Breast epithelium (tissue), 4 donors: ENCODE measurements at regions not wholly inside any gene's neighbourhood (a gene's known extent, or its start where the extent isn't known, plus 50 kb on each side); places are given as distances from the start of the nearest gene placed in this dataset.

Experiments used
- DNase-seq, 2 donors: peaks; one replicate each; pipeline ENCODE4 v3.0.0-alpha.2; 2019; ENCODE audit warnings: low spot score in 2 of 2
- H3K27ac ChIP-seq, 2 donors: fragments of 200-600 bp; sonication (generic) in 1 of 2; one replicate each; pipeline ENCODE4 v1.5.1; 2016 to 2019; ENCODE audit warnings: mild to moderate bottlenecking in 1 of 2
- H3K27me3 ChIP-seq, 2 donors: fragments of 200-600 bp; sonication (generic) in 1 of 2; one replicate each; pipeline versions ENCODE4 v1.5.1 to v1.6.0; 2017 to 2019; ENCODE audit warnings: control low read depth in 1 of 2, mild to moderate bottlenecking in 1 of 2
- H3K36me3 ChIP-seq: fragments of 200-600 bp; one replicate; pipeline ENCODE4 v1.5.1; 2019
- H3K4me1 ChIP-seq, 2 donors: fragments of 200-600 bp; sonication (generic); one replicate each; pipeline ENCODE4 v1.5.1; 2016 to 2019; ENCODE audit warnings: control low read depth in 1 of 2
- H3K4me3 ChIP-seq, 3 donors: fragments of 200-600 bp; sonication (generic); 1 replicate in 2 of 3; 2 replicates in 1 of 3; pipeline ENCODE4 v1.5.1; 2016 to 2019; ENCODE audit warnings: mild to moderate bottlenecking in 3 of 3, moderate library complexity in 2 of 3
- H3K9me3 ChIP-seq, 2 donors: fragments of 200-600 bp; sonication (generic) in 1 of 2; one replicate each; pipeline ENCODE4 v1.5.1; 2016 to 2019; ENCODE audit warnings: control low read depth in 1 of 2
- CTCF ChIP-seq, 3 donors: fragments of 450-650 bp; IDR thresholded peaks; one replicate each; pipeline ENCODE4 v1.5.1; 2016 to 2017; ENCODE audit warnings: antibody characterized with exemption in 3 of 3, mild to moderate bottlenecking in 3 of 3, moderate library complexity in 3 of 3
- POLR2A ChIP-seq: fragments of 450-650 bp; IDR thresholded peaks from one replicate; pipeline ENCODE4 v1.6.1; 2016; ENCODE audit warnings: antibody characterized with exemption, mild to moderate bottlenecking, moderate library complexity
- POLR2AphosphoS5 ChIP-seq, 3 donors: sonication (generic); formaldehyde crosslinking; IDR thresholded peaks; one replicate each; pipeline ENCODE4 v1.6.1; 2017; ENCODE audit warnings: antibody characterized with exemption in 3 of 3
- intact Hi-C: fragments of 100-400 bp; cut with DNase I; formaldehyde crosslinking; loops from one replicate; pipeline ENCODE4 v1.15.1; 2023; ENCODE audit warnings: low total_unique reads

- no peaks in the 10 kb centered on the region for H3K27me3 ChIP-seq
- intact Hi-C loops: loop anchor here (10.0 kb wide), 1 partner anchor 145 kb away; no protein-coding TSS in a partner anchor
- no peaks in the 10 kb centered on the region for H3K36me3 ChIP-seq
- no peaks in the 10 kb centered on the region for H3K9me3 ChIP-seq
- H3K27ac ChIP-seq: no peak overlapping the region
- TF ChIP-seq POLR2A: no peak
- TF ChIP-seq POLR2AphosphoS5 (IDR thresholded peaks at IDR 0.05): no peak
- TF ChIP-seq CTCF (IDR thresholded peaks at IDR 0.05): peak in 2 of 3 donors; percentile 45 to 53
- DNase-seq: no peak
- no peaks in the 10 kb centered on the region for H3K4me1 ChIP-seq
- H3K4me3 ChIP-seq: no peak overlapping the region
Measured at GRCh38 chr5:91499943-91500531, 116.9 kb upstream of the ARRDC3 start.

GRCh38 chr5:91495699-91496098 lies 112.6 kb upstream of the ARRDC3 start:
- no peaks in the 10 kb centered on the region for H3K27me3 ChIP-seq
- DNase-seq: no peak
- no peaks in the 10 kb centered on the region for H3K36me3 ChIP-seq
- intact Hi-C loops: loop anchor here (10.0 kb wide), 1 partner anchor 149 kb away; no protein-coding TSS in a partner anchor
- H3K9me3 ChIP-seq: no peaks in the 10 kb centered on the region
- H3K4me1 ChIP-seq: no peaks in the 10 kb centered on the region
- TF ChIP-seq CTCF (IDR thresholded peaks at IDR 0.05): no peak
- no peak for TF ChIP-seq POLR2A
- TF ChIP-seq POLR2AphosphoS5 (IDR thresholded peaks at IDR 0.05): no peak
- H3K27ac ChIP-seq: no peak overlapping the region
- H3K4me3 ChIP-seq: no peak overlapping the region

- Histone ChIP-seq H3K27me3 (no peaks in the 10 kb centered on the region), H3K36me3 (no peaks in the 10 kb centered on the region), H3K9me3 (no peaks in the 10 kb centered on the region), H3K27ac (no peak overlapping the region), H3K4me3 (no peak overlapping the region), H3K4me1 (no peaks in the 10 kb centered on the region)
- TF ChIP-seq POLR2A (no peak), CTCF (IDR thresholded peaks at IDR 0.05) (no peak), POLR2AphosphoS5 (IDR thresholded peaks at IDR 0.05) (no peak)
- DNase-seq: no peak
- intact Hi-C loops: loop anchor here (10.0 kb wide), 1 partner anchor 150 kb away; no protein-coding TSS in a partner anchor
Measured at GRCh38 chr5:91494447-91494996, 111.4 kb upstream of the ARRDC3 start.

- intact Hi-C loops: loop anchor here (10.0 kb wide), 1 partner anchor 152 kb away; no protein-coding TSS in a partner anchor
- no peaks in the 10 kb centered on the region for H3K9me3 ChIP-seq
Measured at GRCh38 chr5:91493086-91493485, 110.0 kb upstream of the ARRDC3 start.

More at GRCh38 chr5:91493086-91493485, 110.0 kb upstream of the ARRDC3 start:
- H3K4me1 ChIP-seq: no peaks in the 10 kb centered on the region
- TF ChIP-seq POLR2A (no peak), CTCF (IDR thresholded peaks at IDR 0.05) (no peak), POLR2AphosphoS5 (IDR thresholded peaks at IDR 0.05) (no peak)
- H3K4me3 ChIP-seq: no peak overlapping the region
- DNase-seq: no peak
- no peaks in the 10 kb centered on the region for H3K27me3 ChIP-seq
- H3K27ac ChIP-seq: no peak overlapping the region
- H3K36me3 ChIP-seq: no peaks in the 10 kb centered on the region
